ENCODE measurements at regions not wholly inside any gene's neighbourhood (a gene's known extent, or its start where the extent isn't known, plus 50 kb on each side); places are given as distances from the start of the nearest gene placed in this dataset.
"Not testable (repeated sequence)": the region's sequence is repeated elsewhere in the genome, so short reads cannot be mapped to it uniquely, and the experiment has no call there.

- Mint-ChIP-seq H3K4me1 (ENCODE audit: low read depth) (peaks cover 68% of the 10 kb centered on the region), H3K9me3 (no peaks in the 10 kb centered on the region), H3K36me3 (ENCODE audit: low read depth) (0 out of 2 replicates have a peak, but pooled peaks cover 3% of the 10 kb centered on the region), H3K27ac (peak overlapping the region; percentile 34), H3K27me3 (ENCODE audit: insufficient read depth) (no peaks in the 10 kb centered on the region), H3K4me3 (peak overlapping the region; percentile 5; the same call in 1 of the 2 replicates)
- peak; percentile 90 for DNase-seq
- no peak for TF ChIP-seq CTCF (IDR thresholded peaks at IDR 0.05)
Observed at GRCh38 chr7:46752881-46753366, 829.0 kb downstream of the TNS3 start.

- H3K27me3 Mint-ChIP-seq (ENCODE audit: insufficient read depth); H3K9me3 Mint-ChIP-seq; H3K36me3 Mint-ChIP-seq (ENCODE audit: low read depth): not testable (repeated sequence)
- peak overlapping the region; percentile 66 for H3K27ac Mint-ChIP-seq
- DNase-seq = peak; percentile 73
- peaks cover 72% of the 10 kb centered on the region for H3K4me1 Mint-ChIP-seq (ENCODE audit: low read depth)
- H3K4me3 Mint-ChIP-seq = peak overlapping the region; percentile 39; the same call in 1 of the 2 replicates
Observed at GRCh38 chr7:46751927-46752723, 829.8 kb downstream of the TNS3 start.

- H3K27me3 Mint-ChIP-seq (ENCODE audit: insufficient read depth) = peaks cover 1% of the 10 kb centered on the region; the same call in 1 of the 2 replicates
- H3K27ac Mint-ChIP-seq = peak overlapping the region; percentile 66
- no peak for TF ChIP-seq CTCF (IDR thresholded peaks at IDR 0.05)
- H3K36me3 Mint-ChIP-seq (ENCODE audit: low read depth) = no peaks in the 10 kb centered on the region
- H3K4me3 Mint-ChIP-seq = peak overlapping the region; percentile 1; the same call in 1 of the 2 replicates
- H3K9me3 Mint-ChIP-seq = no peaks in the 10 kb centered on the region
- DNase-seq = no peak
- peaks cover 77% of the 10 kb centered on the region for H3K4me1 Mint-ChIP-seq (ENCODE audit: low read depth)
Observed at GRCh38 chr7:46751471-46751870, 830.4 kb upstream of the IGFBP3 start.

GRCh38 chr7:46750321-46750865 lies 829.3 kb upstream of the IGFBP3 start:
- Mint-ChIP-seq H3K27me3 (ENCODE audit: insufficient read depth) (peaks cover 1% of the 10 kb centered on the region; the same call in 1 of the 2 replicates), H3K4me1 (ENCODE audit: low read depth) (peaks cover 84% of the 10 kb centered on the region), H3K27ac (no peak overlapping the region), H3K4me3 (no peak overlapping the region), H3K36me3 (ENCODE audit: low read depth) (no peaks in the 10 kb centered on the region), H3K9me3 (no peaks in the 10 kb centered on the region)
- TF ChIP-seq CTCF (IDR thresholded peaks at IDR 0.05) = no peak
- DNase-seq = no peak

GRCh38 chr7:46747869-46748576 lies 827.0 kb upstream of the IGFBP3 start:
- TF ChIP-seq CTCF (IDR thresholded peaks at IDR 0.05) = no peak
- Mint-ChIP-seq H3K27ac (no peak overlapping the region), H3K9me3 (no peaks in the 10 kb centered on the region), H3K4me3 (no peak overlapping the region), H3K4me1 (ENCODE audit: low read depth) (peaks cover 65% of the 10 kb centered on the region), H3K36me3 (ENCODE audit: low read depth) (no peaks in the 10 kb centered on the region), H3K27me3 (ENCODE audit: insufficient read depth) (peaks cover 1% of the 10 kb centered on the region; the same call in 1 of the 2 replicates)
- no peak for DNase-seq
